ENCODE measurements at regions not wholly inside any gene's neighbourhood (a gene's known extent, or its start where the extent isn't known, plus 50 kb on each side); places are given as distances from the start of the nearest gene placed in this dataset.
"Not testable (repeated sequence)": the region's sequence is repeated elsewhere in the genome, so short reads cannot be mapped to it uniquely, and the experiment has no call there.

- no peak for DNase-seq
Measured at GRCh38 chr10:129063212-129063611, 403.8 kb upstream of the MGMT start.

DNA sequence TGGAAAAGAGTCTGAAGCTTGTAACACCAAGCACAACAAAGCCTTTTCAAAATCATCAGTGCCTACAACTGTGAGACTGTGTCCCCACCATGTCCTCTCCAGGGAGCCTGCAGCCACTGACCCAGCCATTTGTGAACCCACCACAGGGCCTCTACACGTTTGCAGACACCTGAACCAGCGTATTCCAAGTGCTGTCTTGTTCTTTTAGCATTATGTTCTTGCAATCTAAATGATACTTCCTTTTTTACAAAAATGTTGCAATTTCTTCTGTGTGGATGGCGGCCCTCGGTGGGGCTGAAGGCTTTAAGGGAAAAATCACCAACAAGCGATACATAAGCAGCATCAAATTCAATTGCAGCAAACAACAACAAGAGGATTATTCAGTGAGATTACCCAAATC, 403.2 kb upstream of the MGMT start:
- no peak for DNase-seq

GRCh38 chr10:129066529-129066928, 400.5 kb upstream of the MGMT start:
- DNase-seq = not testable (repeated sequence)

DNA sequence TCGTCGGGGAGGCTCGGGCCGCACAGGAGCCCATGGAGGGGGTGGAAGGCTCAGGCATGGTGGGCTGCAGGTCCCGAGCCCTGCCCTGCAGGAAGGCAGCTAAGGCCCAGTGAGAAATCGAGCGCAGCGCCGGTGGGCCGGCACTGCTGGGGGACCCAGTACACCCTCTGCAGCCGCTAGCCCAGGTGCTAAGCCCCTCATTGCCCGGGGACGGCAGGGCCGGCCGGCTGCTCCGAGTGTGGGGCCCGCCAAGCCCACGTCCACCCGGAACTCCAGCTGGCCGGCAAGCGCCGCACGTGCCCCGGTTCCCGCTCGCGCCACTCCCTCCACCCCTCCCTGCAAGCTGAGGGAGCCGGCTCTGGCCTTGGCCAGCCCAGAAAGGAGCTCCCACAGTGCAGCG, 395.6 kb upstream of the MGMT start:
- DNase-seq = not testable (repeated sequence)

GRCh38 chr10:129074939-129075338, 392.1 kb upstream of the MGMT start:
- no peak for DNase-seq

GRCh38 chr10:129075508-129075907, 391.5 kb upstream of the MGMT start:
- DNase-seq = no peak

- no peak for DNase-seq
Measured at GRCh38 chr10:129075927-129076326, 391.1 kb upstream of the MGMT start.

DNA sequence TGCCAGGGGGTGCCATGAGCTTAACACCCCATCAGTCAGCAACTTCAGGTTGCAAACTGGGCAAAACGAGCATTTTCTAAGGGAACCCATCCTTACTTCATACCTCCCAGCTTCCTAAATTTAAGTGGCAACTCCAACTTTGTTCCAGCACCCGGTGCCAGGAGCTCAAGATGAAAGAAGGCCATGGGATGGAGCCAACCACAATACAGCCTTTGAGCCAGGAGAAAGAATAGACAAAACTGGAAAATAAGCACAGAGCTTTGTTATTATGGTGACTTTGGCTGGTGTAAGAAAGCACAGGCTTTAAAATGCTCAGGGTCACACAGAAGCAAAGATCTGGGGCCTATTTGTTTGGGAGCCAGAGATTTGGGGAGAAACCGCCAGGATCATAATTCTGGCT, 388.7 kb upstream of the MGMT start:
- no peak for DNase-seq

DNA sequence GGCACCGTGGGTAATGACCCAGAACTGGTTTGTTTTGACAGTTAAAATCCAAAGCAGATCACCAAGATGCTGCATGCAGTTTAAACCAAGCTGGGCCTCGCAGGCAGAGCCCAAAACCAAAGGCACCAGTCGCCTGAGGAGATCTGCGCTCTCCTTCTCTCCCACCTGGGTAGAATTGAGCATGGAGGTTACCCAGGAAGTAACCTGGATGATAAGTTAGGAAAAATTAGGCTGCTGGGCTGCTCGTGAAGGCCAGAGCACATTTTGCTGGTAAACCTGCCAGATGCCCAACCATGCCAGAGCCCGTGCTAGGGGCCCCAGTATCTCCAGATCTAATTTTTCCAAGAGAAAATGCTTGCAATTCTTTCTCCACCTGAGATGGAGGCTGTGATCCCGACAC, 388.3 kb upstream of the MGMT start:
- DNase-seq = no peak

- DNase-seq = no peak
Measured at GRCh38 chr10:129079705-129080104, 387.3 kb upstream of the MGMT start.

DNA sequence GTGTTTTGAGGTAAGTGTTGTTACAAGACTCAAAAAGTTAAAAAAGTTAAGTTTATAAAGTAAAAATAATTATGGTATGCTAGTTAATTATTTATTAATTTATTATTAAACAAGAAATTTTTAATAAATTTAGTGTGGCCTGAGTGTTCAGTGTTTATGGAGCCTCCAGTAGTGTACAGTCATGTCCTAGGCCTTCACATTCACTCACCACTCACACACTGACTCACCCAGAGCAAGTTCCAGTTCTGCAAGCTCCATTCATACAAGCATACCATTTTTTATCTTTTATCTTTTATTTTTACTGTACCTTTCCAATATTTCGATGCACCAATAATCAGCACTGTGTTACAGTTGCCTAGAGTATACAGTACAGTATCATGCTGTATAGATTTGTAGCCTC, 381.2 kb upstream of the MGMT start:
- DNase-seq = no peak

GRCh38 chr10:129089341-129089740, 377.7 kb upstream of the MGMT start:
- no peak for DNase-seq

DNA sequence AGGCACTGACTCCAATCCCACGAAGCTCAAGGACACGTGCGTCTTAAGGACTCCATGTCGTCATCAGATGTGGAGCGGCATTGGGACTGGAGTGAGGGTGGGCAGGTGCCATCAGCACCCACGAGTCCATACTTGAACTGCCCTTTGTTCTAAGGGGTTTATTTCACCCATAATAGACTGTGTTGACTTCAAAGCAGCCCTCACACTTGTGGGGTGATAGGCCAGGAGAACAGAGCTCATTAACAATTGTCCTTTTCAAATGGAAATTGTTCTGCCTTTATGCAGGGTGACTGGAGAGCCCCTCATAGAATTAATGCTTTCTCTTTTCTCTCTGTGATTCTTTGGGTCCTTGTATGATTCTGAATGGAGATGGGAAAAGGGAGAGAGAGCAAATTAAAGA, 376.9 kb upstream of the MGMT start:
- no peak for DNase-seq

GRCh38 chr10:129090618-129091366, 376.2 kb upstream of the MGMT start:
- DNase-seq = no peak

- DNase-seq = no peak
Measured at GRCh38 chr10:129093641-129094040, 373.4 kb upstream of the MGMT start.

- no peak for DNase-seq
Measured at GRCh38 chr10:129094233-129094632, 372.8 kb upstream of the MGMT start.

DNA sequence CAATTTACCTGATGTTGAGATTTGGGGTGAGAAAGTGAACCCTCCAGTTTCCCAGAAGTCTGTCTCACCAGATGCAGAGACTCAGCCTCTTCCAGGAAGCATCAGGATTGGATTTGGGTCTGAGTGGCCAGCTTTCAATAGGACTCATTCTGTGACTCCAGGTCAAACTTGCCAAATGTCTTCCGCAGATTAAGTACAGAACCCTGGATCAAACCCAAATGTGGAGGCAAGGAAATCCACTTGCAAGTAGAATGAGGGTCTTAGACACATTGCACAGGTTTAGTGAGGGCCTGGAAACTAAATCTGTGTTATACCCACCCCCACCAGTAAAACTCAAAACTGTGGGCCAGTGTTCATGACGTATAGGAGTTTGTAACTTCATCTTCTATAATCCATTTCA, 372.2 kb upstream of the MGMT start:
- DNase-seq = no peak

DNA sequence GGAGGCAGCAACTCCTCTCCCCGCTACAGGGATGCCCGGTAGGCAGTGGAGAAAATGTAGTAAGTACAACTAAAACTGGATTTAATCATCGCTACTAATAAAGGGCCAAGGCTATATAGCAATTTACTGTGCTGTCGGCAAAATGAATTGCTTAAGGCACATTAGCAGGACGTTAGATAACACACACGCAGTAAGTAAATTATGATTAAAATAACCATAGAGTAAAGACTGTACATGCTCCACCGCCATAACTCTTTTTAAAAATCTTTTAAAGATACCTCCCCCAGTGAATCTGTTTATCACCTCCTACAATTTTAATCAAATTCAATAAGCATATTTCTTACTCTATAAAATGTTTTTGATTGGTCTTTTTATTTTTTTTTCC, 371.4 kb upstream of the MGMT start:
- no peak for DNase-seq

- no peak for DNase-seq
Measured at GRCh38 chr10:129096065-129096984, 370.7 kb upstream of the MGMT start.

- no peak for DNase-seq
Measured at GRCh38 chr10:129097776-129098330, 369.2 kb upstream of the MGMT start.

- no peak for DNase-seq
Measured at GRCh38 chr10:129098517-129098916, 368.5 kb upstream of the MGMT start.

DNA sequence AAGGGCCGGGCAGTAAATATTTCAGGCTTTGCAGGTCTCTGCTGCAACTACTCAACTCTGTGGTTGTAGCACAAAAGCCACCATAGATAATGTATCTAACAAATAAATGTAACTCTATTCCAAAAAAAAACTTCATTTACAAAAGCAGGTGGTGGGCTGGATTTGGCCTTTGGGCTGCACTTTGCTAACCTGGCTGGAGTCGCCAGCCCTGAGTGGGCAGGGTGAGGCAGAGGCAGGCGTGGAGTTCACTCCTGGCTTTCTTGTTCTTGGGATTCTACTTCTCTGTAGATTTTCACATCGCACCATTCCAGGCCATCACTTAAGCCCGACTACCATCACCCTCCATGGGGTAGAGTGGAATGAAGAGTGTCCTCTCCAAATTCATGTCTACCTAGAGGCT, 367.6 kb upstream of the MGMT start:
- DNase-seq = no peak

DNA sequence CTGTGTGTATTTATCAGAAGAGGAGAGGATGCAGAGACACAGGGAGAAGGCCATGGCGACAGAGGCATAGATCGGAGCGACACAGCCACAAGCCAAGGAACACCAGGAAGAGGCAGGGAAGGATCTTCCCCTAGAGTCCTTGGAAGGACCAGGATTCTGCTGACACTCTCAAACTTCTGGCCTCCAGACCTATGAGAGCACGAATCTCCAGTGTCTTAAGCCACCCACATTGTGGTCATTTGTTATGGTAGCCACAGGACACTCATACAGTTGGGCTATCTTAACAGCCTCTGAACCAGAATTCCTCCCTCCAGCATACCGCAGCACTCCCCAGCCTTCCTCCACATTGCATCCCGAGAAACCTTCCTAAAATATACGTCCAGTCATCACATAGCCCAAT, 367.0 kb upstream of the MGMT start:
- DNase-seq = no peak

Data from activated CD4-positive, alpha-beta T cell treated with anti-CD3 and anti-CD28 coated beads, Interleukin-2, Interleukin-6, amounts not matched to agents 100 ng/mL and 50 ng/mL, durations not matched to agents 16 hours and 8 hours (primary cell).